GM12878 (cell line): ENCODE measurements at regions not wholly inside any gene's neighbourhood (a gene's known extent, or its start where the extent isn't known, plus 50 kb on each side); places are given as distances from the start of the nearest gene placed in this dataset.

Experiments used
- ATAC-seq: fragments of 200-7000 bp; cut with Tn5 transposase; 3 replicates; pipeline ENCODE4 v1.9.1; 2020; ENCODE audit warnings: mild to moderate bottlenecking, moderate library complexity
- BruUV-seq: library from RNA; stranded (reverse); fragments of 400-500 nt; replicated peaks from 2 replicates; lab custom pipeline; 2021; lab: Mats Ljungman, UMichigan
- CTCF ChIA-PET: fragments of 300-600 bp; sonication (Branson Sonifier 250); formaldehyde crosslinking; extraction: SDS; loops from one replicate; lab custom pipeline; 2021; ENCODE audit warnings: inconsistent platforms; lab: Yijun Ruan, JAX
- POLR2A ChIA-PET: fragments of 350-600 bp; formaldehyde crosslinking; extraction: SDS; loops from one replicate; lab custom pipeline; 2021; ENCODE audit warnings: inconsistent platforms; lab: Charles Lee
- RAD21 ChIA-PET: fragments of 300-600 bp; sonication (Branson Sonifier 250); formaldehyde crosslinking; loops from one replicate; lab custom pipeline; 2023; ENCODE audit warnings: antibody characterized with exemption; ENCODE audit not compliant: unreplicated experiment; lab: Charles Lee
- SMC1A ChIA-PET: fragments of 300-600 bp; sonication (Branson Sonifier 250); formaldehyde crosslinking; loops from one replicate; lab custom pipeline; 2023; ENCODE audit not compliant: unreplicated experiment, uncharacterized antibody; lab: Charles Lee
- DNase-seq: peaks from one replicate; pipeline ENCODE4 v3.0.0-alpha.2; 2011; ENCODE audit warnings: low read depth, low spot score
- FAIRE-seq: peaks from 3 replicates; lab custom pipeline; 2011; peaks lifted over from hg19 to GRCh38; lab: Jason Lieb, UNC
- H2AFZ ChIP-seq: 2 replicates; pipeline ENCODE4 v1.6.0; 2011; ENCODE audit warnings: low read depth, low read length, control low read depth; ENCODE audit not compliant: control insufficient read depth
- H3K27ac ChIP-seq: 2 replicates; pipeline ENCODE4 v1.5.1; 2011; ENCODE audit warnings: control low read depth; ENCODE audit not compliant: control insufficient read depth, insufficient read depth
- H3K27me3 ChIP-seq, 2 experiments: replicated peaks in 1 of 2; 2 replicates each; pipeline versions ENCODE4 v1.6.0 to v1.6.1; 2011; ENCODE audit warnings: low read length in 1 of 2; ENCODE audit not compliant: control insufficient read depth in 2 of 2, insufficient read depth in 2 of 2
- H3K36me3 ChIP-seq, 2 experiments: 2 replicates each; pipeline ENCODE4 v1.5.1; 2011; ENCODE audit warnings: low read length in 1 of 2; ENCODE audit not compliant: control insufficient read depth in 2 of 2, insufficient read depth in 2 of 2
- H3K4me1 ChIP-seq: 2 replicates; pipeline ENCODE4 v1.6.1; 2011; ENCODE audit warnings: mild to moderate bottlenecking, low read length, moderate library complexity, mixed read lengths; ENCODE audit not compliant: control insufficient read depth, insufficient read depth
- H3K4me2 ChIP-seq: 2 replicates; pipeline ENCODE4 v1.6.0; 2011; ENCODE audit warnings: control low read depth; ENCODE audit not compliant: control insufficient read depth, insufficient read depth
- H3K4me3 ChIP-seq: fragments of 200-600 bp; sonication (generic); 2 replicates; pipeline ENCODE4 v1.5.1; 2016
- H3K79me2 ChIP-seq: 2 replicates; pipeline ENCODE4 v1.6.0; 2011; ENCODE audit warnings: low read length; ENCODE audit not compliant: control insufficient read depth, insufficient read depth
- H3K9ac ChIP-seq: 2 replicates; pipeline ENCODE4 v1.8.0; 2011; ENCODE audit warnings: low read length, control low read depth, mixed read lengths; ENCODE audit not compliant: control insufficient read depth, insufficient read depth
- H3K9me3 ChIP-seq: replicated peaks from 3 replicates; pipeline ENCODE4 v1.5.1; 2011; ENCODE audit warnings: mild to moderate bottlenecking, low read length; ENCODE audit not compliant: control insufficient read depth, insufficient read depth
- H4K20me1 ChIP-seq: 2 replicates; pipeline ENCODE4 v1.6.0; 2011; ENCODE audit not compliant: control insufficient read depth, insufficient read depth
- BCL11A ChIP-seq: IDR thresholded peaks from 2 replicates; pipeline ENCODE4 v1.6.1; 2011; ENCODE audit warnings: low read depth, low read length
- CBFB ChIP-seq: IDR thresholded peaks from 2 replicates; pipeline ENCODE4 v1.6.1; 2016; ENCODE audit warnings: antibody characterized with exemption, low read depth
- CHD4 ChIP-seq: fragments of 200-600 bp; sonication (generic); IDR thresholded peaks from 2 replicates; pipeline ENCODE4 v1.6.1; 2016; ENCODE audit warnings: mild to moderate bottlenecking
- GABPA ChIP-seq: IDR thresholded peaks from 2 replicates; pipeline ENCODE4 v1.6.1; 2014; ENCODE audit warnings: antibody characterized with exemption, low read depth, mild to moderate bottlenecking, inconsistent platforms
- JUNB ChIP-seq: IDR thresholded peaks from 2 replicates; pipeline ENCODE4 v1.6.1; 2016; ENCODE audit warnings: antibody characterized with exemption, mild to moderate bottlenecking
- KAT2A ChIP-seq: conservative IDR thresholded peaks from 2 replicates; pipeline ENCODE4 v1.6.1; 2011; ENCODE audit warnings: low read depth, low read length; ENCODE audit not compliant: control insufficient read depth
- NR2F1 ChIP-seq: fragments of 450-650 bp; conservative IDR thresholded peaks from 2 replicates; pipeline ENCODE4 v1.6.1; 2017; ENCODE audit warnings: mild to moderate bottlenecking
- RUNX3 ChIP-seq: IDR thresholded peaks from 2 replicates; pipeline ENCODE4 v1.6.1; 2012; ENCODE audit warnings: low read length, inconsistent platforms
- SMAD5 ChIP-seq: IDR thresholded peaks from 2 replicates; pipeline ENCODE4 v1.6.1; 2016; ENCODE audit warnings: antibody characterized with exemption, low read depth
- SUZ12 ChIP-seq: fragments of 200-600 bp; sonication (generic); IDR thresholded peaks from one replicate; pipeline ENCODE4 v1.6.1; 2018; ENCODE audit warnings: antibody characterized with exemption, mild to moderate bottlenecking; ENCODE audit not compliant: unreplicated experiment
- TCF12 ChIP-seq: IDR thresholded peaks from 2 replicates; pipeline ENCODE4 v1.6.1; 2011; ENCODE audit warnings: low read depth, mild to moderate bottlenecking, low read length
- YBX1 ChIP-seq: fragments of 450-650 bp; IDR thresholded peaks from 2 replicates; pipeline ENCODE4 v1.6.1; 2016; ENCODE audit warnings: antibody characterized with exemption
- ZNF207 ChIP-seq: fragments of 450-650 bp; IDR thresholded peaks from 2 replicates; pipeline ENCODE4 v1.6.1; 2014; ENCODE audit warnings: antibody characterized with exemption, mild to moderate bottlenecking, borderline replicate concordance
- WGBS: methylation state at CpG from one replicate; pipeline ENCODE4 v1.1.6; 2016; ENCODE audit warnings: low lambda C conversion rate; ENCODE audit not compliant: insufficient replicate concordance, insufficient coverage; ENCODE audit errors: missing lambda C conversion rate; 5-methylcytosine and 5-hydroxymethylcytosine counted together
- in situ Hi-C: fragments of 300-500 bp; cut with MboI; formaldehyde crosslinking; loops from 9 replicates; pipeline ENCODE4 v1.14.3; 2018; ENCODE audit warnings: mixed read lengths
- intact Hi-C: fragments of 100-400 bp; cut with micrococcal nuclease; formaldehyde crosslinking; loops from one replicate; pipeline ENCODE4 v1.14.2; 2022; ENCODE audit not compliant: unreplicated experiment
- TF ChIP-seq, protein P1 (sequence below): IDR thresholded peaks from 2 replicates; pipeline ENCODE4 v1.6.1; 2012; ENCODE audit warnings: mild to moderate bottlenecking, low read depth, low read length
- TF ChIP-seq, protein P2 (sequence below): fragments of 450-650 bp; IDR thresholded peaks from 2 replicates; pipeline ENCODE4 v1.6.1; 2016; ENCODE audit warnings: mild to moderate bottlenecking

DNA sequence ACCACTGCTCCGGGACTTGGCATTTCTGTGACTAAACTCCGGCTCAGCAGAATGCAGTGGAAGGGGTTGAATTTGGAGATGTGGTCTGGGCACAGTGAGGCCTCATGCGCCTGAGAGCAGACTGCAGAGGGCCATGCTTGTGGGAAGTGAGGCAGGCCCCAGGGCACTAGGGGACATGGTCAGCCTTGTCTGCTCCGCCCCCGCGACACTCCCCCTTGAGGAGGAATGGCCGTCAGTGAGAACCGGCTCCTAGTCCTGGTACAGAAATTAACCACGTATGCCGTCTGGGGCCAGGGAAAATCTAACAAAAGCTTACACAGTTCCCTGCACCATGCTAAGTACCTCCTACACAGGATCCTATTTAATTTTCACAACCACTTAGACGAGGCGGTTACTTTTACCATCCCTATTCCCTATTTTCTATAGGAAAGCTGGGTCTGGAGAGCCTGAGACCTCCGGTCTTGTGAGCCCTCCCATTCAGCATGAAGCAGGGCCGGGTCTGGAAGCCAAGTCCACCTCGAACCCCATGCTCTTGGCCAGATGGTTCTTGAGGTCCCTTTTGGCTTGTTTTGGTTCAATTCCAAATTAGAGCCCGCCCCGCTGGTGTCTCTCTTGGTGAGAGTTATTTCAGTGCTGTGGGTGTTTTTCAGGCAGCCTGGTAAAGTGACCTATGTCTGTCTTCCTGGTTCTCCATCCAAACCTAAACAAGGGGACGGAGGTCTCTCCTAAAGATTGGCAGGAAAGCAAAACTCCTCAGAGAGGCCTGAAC is 87.7 kb upstream of the PITRM1 start (continued):
- TF ChIP-seq NR2F1 (no peak), CHD4 (no peak)

DNA sequence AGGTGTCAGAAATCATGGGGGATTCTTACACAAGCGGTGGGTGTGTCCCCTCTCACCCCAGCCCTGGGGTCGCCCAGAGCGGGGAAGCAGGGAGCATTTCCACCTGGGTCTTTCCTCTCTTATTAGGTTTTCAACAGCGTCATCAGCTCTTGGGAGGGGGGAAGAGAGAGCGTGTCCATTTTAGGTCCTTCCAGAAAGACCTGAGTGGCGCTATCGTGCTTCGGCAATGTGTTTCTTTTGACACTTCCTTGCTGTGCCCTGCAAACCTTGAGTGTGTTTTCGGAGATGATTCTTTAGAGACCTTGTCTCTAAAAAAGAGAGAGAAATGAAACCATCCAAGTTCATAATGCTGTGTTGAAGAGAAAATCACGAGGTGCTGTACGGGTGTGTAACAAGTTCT is 86.9 kb upstream of the PITRM1 start:
- ChIA-PET POLR2A (no interaction called here), SMC1A (interaction anchor here (0.6 kb wide), 1 partner anchor 462 kb away, joined by 3 read pairs; no protein-coding TSS in a partner anchor), CTCF (interaction anchor here (1.1 kb wide), 1 partner anchor 16 kb away, joined by 3 read pairs; no protein-coding TSS in a partner anchor), RAD21 (no interaction called here)
- no peaks in the 10 kb centered on the region for H3K9me3 ChIP-seq
- H4K20me1 ChIP-seq: no peaks in the 10 kb centered on the region
- no peak overlapping the region for H3K4me3 ChIP-seq
- no peak overlapping the region for H3K4me2 ChIP-seq
- intact Hi-C loops: no loop called here
- TF ChIP-seq YBX1 (no peak), TCF12 (no peak), ZNF207 (no peak), BCL11A (no peak), GABPA (no peak), KAT2A (no peak), CBFB (no peak), RUNX3 (no peak), SUZ12 (no peak), JUNB (no peak), SMAD5 (no peak)
- TF ChIP-seq, protein P1, sequence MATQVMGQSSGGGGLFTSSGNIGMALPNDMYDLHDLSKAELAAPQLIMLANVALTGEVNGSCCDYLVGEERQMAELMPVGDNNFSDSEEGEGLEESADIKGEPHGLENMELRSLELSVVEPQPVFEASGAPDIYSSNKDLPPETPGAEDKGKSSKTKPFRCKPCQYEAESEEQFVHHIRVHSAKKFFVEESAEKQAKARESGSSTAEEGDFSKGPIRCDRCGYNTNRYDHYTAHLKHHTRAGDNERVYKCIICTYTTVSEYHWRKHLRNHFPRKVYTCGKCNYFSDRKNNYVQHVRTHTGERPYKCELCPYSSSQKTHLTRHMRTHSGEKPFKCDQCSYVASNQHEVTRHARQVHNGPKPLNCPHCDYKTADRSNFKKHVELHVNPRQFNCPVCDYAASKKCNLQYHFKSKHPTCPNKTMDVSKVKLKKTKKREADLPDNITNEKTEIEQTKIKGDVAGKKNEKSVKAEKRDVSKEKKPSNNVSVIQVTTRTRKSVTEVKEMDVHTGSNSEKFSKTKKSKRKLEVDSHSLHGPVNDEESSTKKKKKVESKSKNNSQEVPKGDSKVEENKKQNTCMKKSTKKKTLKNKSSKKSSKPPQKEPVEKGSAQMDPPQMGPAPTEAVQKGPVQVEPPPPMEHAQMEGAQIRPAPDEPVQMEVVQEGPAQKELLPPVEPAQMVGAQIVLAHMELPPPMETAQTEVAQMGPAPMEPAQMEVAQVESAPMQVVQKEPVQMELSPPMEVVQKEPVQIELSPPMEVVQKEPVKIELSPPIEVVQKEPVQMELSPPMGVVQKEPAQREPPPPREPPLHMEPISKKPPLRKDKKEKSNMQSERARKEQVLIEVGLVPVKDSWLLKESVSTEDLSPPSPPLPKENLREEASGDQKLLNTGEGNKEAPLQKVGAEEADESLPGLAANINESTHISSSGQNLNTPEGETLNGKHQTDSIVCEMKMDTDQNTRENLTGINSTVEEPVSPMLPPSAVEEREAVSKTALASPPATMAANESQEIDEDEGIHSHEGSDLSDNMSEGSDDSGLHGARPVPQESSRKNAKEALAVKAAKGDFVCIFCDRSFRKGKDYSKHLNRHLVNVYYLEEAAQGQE: no peak
- TF ChIP-seq, protein P2, sequence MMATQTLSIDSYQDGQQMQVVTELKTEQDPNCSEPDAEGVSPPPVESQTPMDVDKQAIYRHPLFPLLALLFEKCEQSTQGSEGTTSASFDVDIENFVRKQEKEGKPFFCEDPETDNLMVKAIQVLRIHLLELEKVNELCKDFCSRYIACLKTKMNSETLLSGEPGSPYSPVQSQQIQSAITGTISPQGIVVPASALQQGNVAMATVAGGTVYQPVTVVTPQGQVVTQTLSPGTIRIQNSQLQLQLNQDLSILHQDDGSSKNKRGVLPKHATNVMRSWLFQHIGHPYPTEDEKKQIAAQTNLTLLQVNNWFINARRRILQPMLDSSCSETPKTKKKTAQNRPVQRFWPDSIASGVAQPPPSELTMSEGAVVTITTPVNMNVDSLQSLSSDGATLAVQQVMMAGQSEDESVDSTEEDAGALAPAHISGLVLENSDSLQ: no peak
- H3K36me3 ChIP-seq: no peaks in the 10 kb centered on the region
- H3K4me1 ChIP-seq: no peaks in the 10 kb centered on the region
- FAIRE-seq (no peak), DNase-seq (no peak), ATAC-seq (no peak)
- BruUV-seq: no TSS peak
- in situ Hi-C loops: no loop called here
- no peaks in the 10 kb centered on the region for H3K79me2 ChIP-seq
- 67% methylated on average over 11 of the region's 11 CpGs for WGBS
- no peak overlapping the region for H3K27ac ChIP-seq
- no peaks in the 10 kb centered on the region; a peak in 1 of 4 replicates for H3K27me3 ChIP-seq
- H3K9ac ChIP-seq: no peak overlapping the region
- H2AFZ ChIP-seq: no peak overlapping the region
